GM19324 (cell line): ENCODE measurements at regions not wholly inside any gene's neighbourhood (a gene's known extent, or its start where the extent isn't known, plus 50 kb on each side); places are given as distances from the start of the nearest gene placed in this dataset.
A peak's percentile ranks its signal among the peaks of the same experiment; 100 is the strongest.

ENCODE experiments used
- ATAC-seq: cut with Tn5 transposase; IDR thresholded peaks from one replicate; pipeline ENCODE4 v1.9.1; 2021; ENCODE audit warnings: mild to moderate bottlenecking, moderate library complexity; ENCODE audit not compliant: unreplicated experiment, low FRiP score

DNA sequence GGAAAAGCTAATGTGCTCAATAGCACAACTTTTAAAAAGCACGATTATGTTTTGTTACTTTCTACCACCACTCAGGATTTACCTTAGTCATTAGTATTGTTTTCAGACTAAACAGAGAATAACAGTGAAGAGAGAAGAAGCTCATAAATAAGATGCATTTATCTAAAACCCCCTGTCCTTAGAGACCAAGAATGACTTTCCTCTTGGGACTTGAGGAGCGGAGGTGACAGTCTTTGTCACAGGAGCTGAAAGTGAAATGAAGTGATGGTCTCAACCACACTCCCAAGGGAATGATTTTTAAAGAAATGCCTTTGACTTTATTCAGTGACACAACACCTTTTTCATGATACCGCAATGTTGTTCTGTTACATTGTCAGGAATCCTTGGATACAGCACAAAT is 190.6 kb upstream of the NBEA start:
- ATAC-seq: no peak

DNA sequence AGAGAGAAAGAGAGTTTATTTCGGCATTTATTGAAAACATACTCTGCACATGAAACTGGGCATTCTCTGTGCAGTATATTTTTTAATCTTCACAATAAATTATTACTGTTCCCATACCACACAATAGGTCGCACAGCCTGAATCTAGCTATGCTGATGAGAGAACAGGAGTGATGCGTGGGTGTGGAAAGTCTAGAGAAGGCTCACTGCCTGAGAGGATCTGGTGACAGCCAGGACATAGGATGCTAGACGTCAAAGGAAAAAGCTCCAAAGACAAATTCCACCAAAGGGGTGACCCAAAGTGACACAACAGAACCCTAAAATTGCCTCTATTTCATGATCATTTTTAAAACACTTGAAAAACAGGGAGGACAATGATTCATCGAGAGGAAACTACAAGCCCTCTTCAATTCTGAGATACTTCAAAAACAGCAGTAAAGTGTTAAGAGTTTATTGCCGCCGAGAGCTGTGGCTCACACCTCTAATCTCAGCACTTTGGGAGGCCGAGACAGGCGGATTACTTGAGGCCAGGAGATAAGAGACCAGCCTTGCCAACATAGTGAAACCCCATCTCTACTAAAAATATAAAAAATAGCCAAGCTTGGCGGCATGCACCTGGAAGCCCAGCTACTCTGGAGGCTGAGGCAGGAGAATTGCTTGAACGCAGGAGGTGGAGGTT is 189.6 kb upstream of the NBEA start:
- no peak for ATAC-seq

DNA sequence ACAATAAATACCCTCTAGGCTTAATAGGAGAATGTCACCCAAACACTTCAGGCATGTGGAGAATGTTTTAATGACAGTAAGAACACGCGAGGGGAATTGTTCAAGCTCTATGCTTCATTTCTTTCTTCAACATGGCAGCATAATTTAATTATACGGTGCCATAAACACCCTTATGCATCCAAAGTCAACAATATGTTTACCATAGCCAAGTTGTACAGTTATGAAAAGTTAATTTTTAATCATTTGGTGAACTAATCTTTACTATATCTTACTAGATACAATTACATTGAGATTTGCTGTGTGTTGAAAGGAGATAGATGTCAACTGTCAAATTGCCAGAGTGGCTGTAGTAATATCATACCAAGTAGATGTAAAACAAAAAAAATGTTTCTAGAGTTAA is 185.9 kb upstream of the NBEA start:
- no peak for ATAC-seq

- ATAC-seq: no peak
Measured at GRCh38 chr13:34756572-34756971, 185.5 kb upstream of the NBEA start.

GRCh38 chr13:34757441-34757840 is 184.6 kb upstream of the NBEA start:
- no peak for ATAC-seq

GRCh38 chr13:34758628-34759027 is 183.4 kb upstream of the NBEA start:
- no peak for ATAC-seq

GRCh38 chr13:34762312-34762711 is 179.8 kb upstream of the NBEA start:
- ATAC-seq: no peak

GRCh38 chr13:34764246-34764645 is 177.8 kb upstream of the NBEA start:
- ATAC-seq: no peak

DNA sequence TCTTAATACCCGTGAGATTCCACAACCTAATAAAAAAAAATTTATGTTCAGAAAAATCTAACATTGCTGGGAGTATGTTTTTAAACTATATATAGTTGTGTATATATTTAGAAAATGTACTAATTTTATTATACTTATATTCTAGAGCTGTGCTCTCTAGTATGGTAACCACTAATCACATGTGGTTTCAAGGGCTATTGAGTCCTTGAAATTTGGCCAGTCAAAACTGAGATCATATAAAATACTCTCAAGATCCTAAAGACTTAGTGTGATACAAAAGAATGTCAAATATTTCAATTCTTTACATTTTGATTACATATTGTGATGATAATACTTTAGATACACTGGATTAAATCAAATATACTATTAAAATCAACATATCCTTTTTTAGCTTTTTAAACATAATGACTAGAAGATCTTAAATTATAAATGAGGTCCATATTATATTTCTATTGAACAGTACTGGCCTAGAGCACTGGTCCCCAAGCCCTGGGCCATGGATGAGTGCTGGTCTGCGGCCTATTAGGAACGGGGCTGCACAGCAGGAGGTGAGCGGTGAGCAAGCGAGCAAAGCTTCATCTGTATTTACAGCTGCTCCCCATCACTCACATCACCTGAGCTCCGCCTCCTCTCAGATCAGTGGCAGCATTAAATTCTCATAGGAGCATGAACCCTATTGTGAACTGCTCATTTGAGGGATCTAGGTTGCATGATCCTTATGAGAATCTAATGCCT is 176.5 kb upstream of the NBEA start:
- ATAC-seq: no peak

- peak; percentile 67 for ATAC-seq
Measured at GRCh38 chr13:34767778-34768177, 174.3 kb upstream of the NBEA start.

DNA sequence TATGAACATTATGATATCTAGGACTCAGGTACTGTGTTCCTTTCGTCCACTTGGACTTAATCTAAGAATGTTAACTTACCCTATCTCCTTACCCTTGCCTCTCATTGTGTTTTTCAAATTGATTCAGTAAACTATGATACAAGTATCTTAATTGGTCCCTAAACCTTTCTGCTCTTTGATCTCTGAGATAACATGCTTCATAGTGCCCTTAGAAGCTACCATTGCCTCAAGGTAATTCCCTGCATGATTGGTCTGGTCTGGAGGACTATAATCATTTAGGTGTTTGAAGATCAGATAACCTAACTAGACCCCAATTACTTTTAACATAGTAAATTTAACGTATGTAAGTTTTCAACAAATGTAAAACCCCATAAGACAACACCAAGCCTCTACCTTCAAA is 169.9 kb upstream of the NBEA start:
- no peak for ATAC-seq

DNA sequence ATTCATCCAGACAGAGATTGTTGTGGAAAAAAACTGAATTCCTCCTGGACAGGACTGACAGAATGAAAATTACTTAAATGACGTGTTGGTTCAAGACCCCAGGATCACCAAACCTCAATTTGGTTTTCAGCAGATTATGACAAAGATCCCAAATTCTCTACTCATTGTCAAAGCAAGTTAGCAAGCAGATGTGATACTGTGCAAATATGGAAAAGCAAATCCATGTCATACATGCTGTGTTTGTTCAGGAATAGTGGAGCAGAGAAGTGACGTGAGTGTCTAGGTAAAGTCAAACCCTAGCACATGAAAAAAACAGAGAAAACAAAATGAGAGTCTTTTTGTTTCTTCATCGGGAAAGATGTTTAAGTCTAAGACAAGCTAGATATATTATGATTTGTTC is 169.2 kb upstream of the NBEA start:
- no peak for ATAC-seq

DNA sequence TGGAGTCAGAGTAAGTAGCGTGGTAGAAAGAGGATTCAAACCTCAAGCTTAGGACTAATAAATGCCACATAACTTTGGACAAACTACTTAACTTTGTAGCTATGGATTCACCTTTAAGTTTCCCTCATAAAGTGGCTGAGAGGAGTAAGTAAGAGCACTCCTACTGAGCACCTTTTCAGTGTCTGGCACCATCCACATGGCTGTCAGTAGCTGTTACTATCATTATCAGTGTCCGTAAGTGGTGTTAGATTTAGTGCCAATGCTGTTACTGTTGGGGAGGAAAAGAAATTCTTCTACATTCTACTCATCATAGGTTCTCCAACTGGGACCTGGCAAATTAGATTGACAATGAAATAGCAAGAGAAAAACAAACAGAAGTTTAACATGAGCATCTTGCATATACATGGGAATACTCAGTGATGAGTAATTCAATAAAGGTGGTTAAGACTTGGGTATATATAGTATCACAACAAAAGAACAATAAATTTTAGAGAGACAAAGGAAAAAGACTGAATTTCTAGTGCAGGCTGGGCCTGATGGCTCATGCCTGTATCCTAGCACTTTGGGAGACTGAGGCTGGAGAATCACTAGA is 165.6 kb upstream of the NBEA start:
- ATAC-seq: no peak

DNA sequence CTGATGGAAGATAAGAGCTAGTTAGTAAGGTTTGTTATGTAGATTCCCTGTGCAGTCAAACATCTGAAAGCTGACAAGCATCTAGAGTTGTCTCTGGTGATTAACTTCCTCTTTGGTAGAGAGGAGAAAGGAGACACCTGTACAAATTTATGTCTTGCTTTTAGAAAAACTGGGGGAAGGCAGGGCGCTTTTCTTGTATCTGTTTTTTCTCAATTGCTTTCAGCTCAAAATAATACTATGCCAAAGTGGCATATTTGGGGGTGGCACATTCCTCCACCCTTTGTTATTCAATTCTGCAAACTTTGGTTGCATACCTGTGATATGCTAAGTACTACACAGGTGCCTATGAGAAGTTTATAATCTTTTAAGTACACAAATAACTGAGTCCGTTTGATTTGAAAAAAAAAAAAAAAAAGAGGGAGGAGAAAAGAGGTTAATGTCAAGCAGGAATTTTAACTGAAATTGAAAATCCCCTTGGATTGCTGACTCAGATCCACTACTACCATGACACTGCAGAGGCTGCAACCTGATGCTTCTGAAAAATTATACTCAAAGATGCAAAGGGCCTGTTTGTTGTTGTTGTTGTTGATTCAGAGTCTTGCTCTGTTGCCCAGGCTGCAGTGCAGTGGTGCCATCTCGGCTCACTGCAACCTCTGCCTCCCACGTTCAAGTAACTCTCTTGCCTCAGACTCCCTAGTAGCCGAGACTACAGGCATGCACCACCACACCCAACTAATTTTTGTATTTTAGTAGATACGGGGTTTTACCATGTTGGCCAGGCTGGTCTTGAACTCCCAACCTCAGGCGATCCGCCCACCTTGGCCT is 164.8 kb upstream of the NBEA start:
- no peak for ATAC-seq

DNA sequence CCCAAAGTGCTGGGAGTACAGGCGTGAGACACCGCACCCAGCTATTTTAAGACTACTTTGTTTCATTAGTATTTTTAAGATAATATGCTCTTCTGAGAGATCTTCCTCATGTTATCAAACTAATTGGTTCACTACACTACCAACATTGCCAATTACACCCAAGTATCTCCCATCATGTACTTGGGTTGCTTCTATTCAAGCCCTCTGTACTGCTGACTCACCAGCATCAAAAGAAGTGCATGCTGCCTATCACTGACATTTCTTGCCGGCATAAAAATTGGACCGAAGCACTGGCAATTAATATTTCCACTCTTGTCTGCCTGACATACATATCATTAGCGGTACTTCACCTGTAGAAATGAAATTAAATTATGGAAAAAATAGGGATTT is 164.2 kb upstream of the NBEA start:
- no peak for ATAC-seq

GRCh38 chr13:34779171-34779570 is 162.9 kb upstream of the NBEA start:
- ATAC-seq: no peak

- ATAC-seq: no peak
Measured at GRCh38 chr13:34793301-34793700, 148.8 kb upstream of the NBEA start.

GRCh38 chr13:34803756-34804155 is 138.3 kb upstream of the NBEA start:
- ATAC-seq: no peak

DNA sequence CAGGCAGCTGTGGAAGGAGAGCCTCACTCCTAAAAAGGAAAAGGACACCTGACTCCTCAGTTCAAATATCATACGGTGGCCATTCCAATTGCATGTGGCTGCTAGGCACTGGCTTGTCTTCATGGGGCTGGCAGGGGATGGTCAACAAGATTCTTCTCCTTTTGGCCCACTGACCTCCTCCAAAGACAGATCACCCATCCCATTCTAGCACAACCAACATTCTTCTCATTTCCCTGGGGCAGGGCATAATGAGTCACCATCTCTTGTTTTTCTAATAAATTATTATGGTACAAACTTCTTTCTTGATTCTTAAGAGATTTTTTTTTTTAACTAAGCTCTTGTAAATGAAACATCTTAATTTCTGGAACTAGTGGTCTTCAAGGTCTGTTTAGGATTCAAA is 136.7 kb upstream of the NBEA start:
- ATAC-seq: no peak

DNA sequence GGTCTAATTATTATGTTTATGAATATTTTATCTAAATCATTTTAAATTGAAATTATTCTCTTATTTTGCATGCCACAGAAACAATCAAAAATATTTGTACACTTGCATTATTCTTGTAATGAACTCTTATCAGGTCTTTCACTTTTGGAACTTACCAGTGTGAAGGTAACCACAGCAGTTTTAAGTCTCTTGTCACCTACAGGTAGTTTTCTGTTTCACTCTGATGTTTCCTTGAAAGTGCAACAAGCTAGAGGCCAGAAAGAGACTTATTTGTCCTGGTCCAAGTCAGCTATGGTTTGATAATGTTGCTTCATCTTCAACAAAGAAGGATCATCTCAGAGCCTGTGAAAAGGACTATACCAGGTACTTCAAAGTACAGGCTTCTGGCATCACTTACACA is 133.4 kb upstream of the NBEA start:
- ATAC-seq: peak; percentile 88

GRCh38 chr13:34810996-34811395 is 131.1 kb upstream of the NBEA start:
- ATAC-seq: no peak
